NB4 (cell line): ENCODE measurements at regions not wholly inside any gene's neighbourhood (a gene's known extent, or its start where the extent isn't known, plus 50 kb on each side); places are given as distances from the start of the nearest gene placed in this dataset.
"Not testable (repeated sequence)": the region's sequence is repeated elsewhere in the genome, so short reads cannot be mapped to it uniquely, and the experiment has no call there.

Source experiments
- CTCF ChIP-seq: IDR thresholded peaks from one replicate; pipeline ENCODE4 v1.5.1; 2012; ENCODE audit warnings: low read depth, low read length
- MAX ChIP-seq: IDR thresholded peaks from 2 replicates; pipeline ENCODE4 v1.6.1; 2011; ENCODE audit warnings: low read depth, low read length
- MYC ChIP-seq: IDR thresholded peaks from 2 replicates; pipeline ENCODE4 v1.6.1; 2011; ENCODE audit warnings: low read depth, low read length
- POLR2A ChIP-seq: IDR thresholded peaks from 2 replicates; pipeline ENCODE4 v1.6.1; 2011; ENCODE audit warnings: mild to moderate bottlenecking; ENCODE audit not compliant: insufficient read length; ENCODE audit errors: extremely low read depth

GRCh38 chr3:42871-43744 is 153.5 kb upstream of the CHL1 start:
- TF ChIP-seq POLR2A, CTCF, MAX, MYC: not testable (repeated sequence)
